HG03354 (cell line): ENCODE measurements at regions not wholly inside any gene's neighbourhood (a gene's known extent, or its start where the extent isn't known, plus 50 kb on each side); places are given as distances from the start of the nearest gene placed in this dataset.
"Not testable (repeated sequence)": the region's sequence is repeated elsewhere in the genome, so short reads cannot be mapped to it uniquely, and the experiment has no call there.

Experiments
- ATAC-seq: cut with Tn5 transposase; IDR thresholded peaks from one replicate; pipeline ENCODE4 v1.9.1; 2021; ENCODE audit warnings: mild to moderate bottlenecking; ENCODE audit not compliant: unreplicated experiment, poor library complexity, severe bottlenecking

GRCh38 chr7:145183069-145183468 lies 347.2 kb upstream of the TPK1 start:
- no peak for ATAC-seq

DNA sequence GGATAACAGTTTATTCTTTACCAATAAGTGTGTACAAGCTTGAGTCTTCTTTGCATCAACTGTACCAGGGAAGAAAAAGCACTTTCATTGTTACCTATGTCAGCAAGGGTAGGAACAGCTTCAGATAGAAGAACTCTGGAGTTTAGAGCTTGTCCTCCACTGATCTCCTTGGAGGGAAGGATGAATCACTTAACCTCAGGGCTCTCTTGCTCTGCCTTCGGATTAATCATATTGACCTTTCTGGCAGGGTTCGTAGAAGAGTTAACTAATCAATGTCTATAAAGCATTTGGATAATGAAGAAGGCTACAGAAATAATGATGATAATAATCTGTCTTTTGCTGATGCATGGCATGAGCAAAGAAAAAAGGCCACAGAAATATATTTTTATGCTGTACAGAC lies 339.5 kb upstream of the TPK1 start:
- no peak for ATAC-seq

DNA sequence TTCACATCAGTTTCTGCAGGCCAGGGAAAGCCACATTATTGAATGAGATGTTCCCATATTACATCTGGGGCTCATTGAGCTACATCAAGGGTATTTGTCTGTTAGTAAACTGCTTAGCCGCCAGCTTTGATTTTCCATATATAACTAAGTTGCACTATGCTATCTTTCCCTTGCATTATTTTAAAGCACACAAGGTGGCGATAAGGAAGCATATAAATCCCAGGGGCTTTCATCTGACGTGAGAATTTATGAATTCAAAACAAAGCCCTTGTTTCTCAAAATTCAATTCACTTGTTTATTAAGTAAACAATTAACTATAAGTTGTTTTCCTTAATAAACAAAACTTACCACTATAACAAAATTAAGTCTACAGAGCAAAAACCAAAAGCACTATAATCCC lies 334.1 kb upstream of the TPK1 start:
- ATAC-seq = no peak

DNA sequence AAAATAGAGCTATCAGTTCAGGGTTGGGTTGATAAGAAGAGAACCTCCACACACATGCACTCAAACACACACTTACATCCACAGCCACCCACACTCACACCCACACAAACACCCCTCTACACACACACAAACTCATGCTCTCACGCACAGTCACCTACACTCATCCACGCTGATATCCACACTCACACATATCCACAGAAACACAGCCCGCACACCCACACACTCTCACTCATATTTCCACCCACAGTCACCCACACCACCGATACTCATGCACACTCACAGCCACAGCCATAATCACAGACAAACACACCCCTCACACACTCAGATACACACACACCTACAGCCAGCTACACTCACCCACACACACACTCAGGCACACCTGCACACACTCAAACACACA lies 333.0 kb upstream of the TPK1 start:
- ATAC-seq = no peak

DNA sequence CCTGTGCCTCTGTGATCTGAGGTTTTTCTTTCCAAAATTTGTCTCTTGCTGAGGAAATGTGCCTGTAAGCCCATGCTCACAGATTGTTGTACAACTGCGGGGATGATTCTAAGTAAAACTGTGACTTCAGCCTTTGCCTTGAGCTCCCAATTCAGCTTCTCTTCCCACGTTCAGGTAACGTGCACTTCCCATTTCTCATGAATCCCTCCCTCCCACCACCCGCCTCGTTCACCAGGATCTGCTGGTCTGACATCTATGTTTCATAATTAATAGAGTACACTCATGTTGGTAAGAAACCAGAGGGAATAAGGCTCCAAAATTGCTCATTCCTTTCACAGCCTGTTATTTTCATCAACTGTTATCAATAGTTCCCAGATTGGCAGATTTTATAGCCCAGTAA lies 332.6 kb upstream of the TPK1 start:
- no peak for ATAC-seq

- ATAC-seq = no peak
These were observed 321.0 kb upstream of the TPK1 start for GRCh38 chr7:145156834-145157233.

- ATAC-seq = no peak
These were observed 316.7 kb upstream of the TPK1 start for GRCh38 chr7:145152589-145152988.

- no peak for ATAC-seq
These were observed 315.8 kb upstream of the TPK1 start for GRCh38 chr7:145151676-145152075.

DNA sequence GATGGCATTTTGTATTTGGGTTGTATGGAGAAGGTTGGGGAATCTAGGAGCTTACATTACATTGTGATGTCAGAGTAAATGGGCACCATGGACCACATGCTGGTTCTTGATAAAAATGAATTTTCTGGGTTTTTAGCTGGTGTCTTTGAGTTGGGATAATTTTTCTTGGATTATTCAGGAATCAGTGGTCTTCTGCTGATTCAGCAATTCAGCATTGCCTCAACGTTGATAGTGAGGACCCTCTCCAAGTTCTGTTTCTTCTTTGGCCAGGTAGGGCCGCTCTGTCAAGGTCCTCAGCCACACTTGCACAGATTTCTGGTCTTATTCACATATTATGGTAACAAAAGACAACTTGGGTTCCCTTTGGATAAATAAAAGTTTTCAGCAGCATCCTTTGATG lies 312.0 kb upstream of the TPK1 start:
- no peak for ATAC-seq

DNA sequence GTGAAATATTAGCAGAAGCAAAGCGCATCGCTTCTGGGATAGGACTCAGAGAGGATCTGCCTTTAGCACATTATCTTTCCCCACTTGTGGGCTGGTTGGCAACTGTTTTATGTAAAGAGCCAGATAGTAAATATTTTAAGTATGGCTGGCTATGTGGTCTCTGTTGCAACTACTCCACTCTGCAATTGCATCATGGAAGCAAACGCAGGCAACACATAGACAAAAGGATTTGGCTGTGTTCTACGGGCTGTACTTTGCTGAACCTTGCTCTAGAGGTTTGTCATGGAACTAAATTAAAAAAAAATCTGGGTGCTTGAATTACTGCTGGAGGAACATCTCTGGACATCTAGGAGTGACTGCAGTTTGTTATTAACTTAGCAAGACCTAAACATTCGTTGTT lies 307.8 kb upstream of the TPK1 start:
- no peak for ATAC-seq

DNA sequence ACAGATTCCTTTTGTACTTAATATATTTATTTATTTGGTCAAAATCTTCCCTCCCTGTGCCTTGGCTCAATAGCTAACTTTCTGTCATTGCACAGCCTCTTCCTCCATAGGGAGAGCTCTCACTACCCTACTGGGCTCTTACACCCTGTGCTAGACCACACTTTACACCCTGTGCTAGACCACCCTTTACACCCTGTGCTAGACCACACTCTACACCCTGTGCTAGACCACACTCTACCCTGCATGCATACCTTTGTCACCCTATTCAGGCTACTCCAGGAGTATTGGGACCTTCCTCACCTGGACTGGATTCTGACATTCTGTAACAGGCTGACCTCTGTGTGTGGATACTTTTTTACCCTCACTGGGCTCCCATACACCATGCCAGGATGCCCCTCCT lies 298.5 kb upstream of the TPK1 start:
- no peak for ATAC-seq

DNA sequence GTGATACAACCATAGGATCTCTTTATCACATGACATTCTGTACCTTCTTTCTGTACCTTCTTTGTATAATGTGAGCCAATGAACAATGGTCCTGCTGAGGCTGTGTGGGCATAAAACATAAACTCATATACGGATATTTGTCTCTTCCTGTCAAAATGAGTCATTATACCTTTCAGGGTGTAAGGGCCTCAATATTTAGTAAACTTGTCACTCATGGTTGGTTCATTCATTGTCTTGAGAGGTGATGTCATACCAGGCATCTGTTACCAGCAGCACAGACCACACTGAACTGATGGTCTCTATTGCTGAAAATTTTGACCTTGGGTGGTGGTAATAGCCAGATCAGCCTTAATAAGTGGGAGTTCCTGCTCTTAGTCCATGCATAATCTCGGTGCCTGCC lies 287.6 kb upstream of the TPK1 start:
- no peak for ATAC-seq

GRCh38 chr7:145106001-145106400 lies 270.1 kb upstream of the TPK1 start:
- no peak for ATAC-seq

DNA sequence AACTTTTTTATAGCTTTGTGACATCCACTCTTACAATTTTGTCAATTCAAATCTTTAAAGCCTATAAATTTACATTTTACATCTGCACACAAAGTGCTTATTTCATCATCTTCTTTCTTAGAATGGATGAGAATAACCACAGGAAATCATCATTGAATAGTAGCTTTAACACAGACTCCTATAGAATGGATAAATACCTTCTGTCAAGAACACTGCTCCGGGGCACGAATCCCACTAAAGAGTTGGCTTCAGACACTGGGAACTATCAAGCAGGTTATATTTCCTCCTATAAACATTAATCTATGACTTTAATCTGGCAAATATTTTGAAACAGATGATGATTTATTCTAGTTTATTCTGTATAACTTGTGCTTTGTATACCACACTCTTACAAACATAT lies 269.7 kb upstream of the TPK1 start:
- ATAC-seq = no peak

GRCh38 chr7:145104400-145104799 lies 268.5 kb upstream of the TPK1 start:
- no peak for ATAC-seq

DNA sequence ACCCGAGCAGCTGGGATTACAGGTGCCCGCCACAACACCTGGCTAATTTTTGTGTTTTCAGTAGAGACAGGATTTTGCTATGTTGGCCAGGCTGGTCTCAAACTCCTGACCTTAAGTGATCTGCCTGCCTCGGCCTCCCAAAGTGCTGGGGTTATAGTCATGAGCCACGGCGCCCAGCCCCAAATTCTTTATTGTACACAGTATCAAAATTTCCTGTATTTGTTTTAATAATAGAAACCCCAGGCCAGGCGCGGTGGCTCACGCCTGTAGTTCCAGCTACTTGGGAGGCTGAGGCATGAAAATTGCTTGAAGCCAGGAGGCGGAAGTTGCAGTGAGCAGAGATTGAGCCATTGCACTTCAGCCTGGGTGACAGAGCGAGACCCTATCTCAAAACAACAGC lies 266.3 kb upstream of the TPK1 start:
- not testable (repeated sequence) for ATAC-seq

- ATAC-seq = no peak
These were observed 256.9 kb upstream of the TPK1 start for GRCh38 chr7:145092766-145093165.

DNA sequence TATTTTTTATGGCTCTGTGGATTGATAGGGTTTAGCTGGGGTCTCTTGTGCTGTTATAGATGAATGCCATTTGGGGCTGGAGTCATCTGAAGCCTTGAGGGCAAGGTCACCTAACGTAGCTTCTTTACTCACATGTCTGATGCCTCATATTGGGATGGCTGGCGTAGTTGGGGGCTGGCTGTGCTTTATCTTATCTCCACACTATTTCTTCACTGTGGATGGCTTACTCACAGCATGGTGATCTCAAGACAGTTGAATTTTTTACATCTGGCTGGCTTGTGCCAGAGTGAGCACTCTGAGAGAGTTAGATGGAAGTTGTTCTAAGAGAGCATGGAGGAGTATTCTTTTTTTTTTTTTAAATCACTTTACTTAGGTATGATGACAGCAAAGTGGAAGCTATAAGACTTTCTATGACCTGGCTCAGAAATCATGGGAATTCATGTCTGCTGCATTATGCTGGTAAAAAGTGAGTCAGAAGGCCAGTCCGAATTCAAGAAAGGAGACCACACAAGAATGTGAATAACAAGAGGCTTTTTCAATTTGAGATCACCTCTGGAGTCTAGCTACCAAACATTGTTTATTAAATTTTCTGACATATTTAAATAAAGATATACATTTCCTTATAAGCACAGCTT lies 252.4 kb upstream of the TPK1 start:
- ATAC-seq = no peak

GRCh38 chr7:145082366-145083161 lies 246.7 kb upstream of the TPK1 start:
- ATAC-seq = no peak

DNA sequence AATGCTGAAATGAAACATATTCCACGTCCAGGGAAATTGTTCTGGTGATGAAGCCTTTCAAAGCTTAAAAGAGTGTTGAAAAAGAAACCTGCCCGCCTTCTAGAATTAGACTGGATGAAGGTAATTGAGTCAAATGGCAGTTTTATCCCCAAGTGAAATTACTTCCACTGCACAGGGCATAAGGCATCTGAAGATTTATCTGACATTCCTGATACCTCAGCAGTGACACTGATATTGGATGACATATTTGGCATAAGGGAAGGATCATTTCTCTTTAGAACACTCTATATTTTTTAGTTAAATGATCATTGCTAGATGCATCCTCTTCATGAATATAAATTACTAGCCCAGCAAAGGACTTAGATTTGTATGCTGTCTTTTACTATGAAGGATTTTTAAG lies 229.6 kb upstream of the TPK1 start:
- ATAC-seq = no peak

DNA sequence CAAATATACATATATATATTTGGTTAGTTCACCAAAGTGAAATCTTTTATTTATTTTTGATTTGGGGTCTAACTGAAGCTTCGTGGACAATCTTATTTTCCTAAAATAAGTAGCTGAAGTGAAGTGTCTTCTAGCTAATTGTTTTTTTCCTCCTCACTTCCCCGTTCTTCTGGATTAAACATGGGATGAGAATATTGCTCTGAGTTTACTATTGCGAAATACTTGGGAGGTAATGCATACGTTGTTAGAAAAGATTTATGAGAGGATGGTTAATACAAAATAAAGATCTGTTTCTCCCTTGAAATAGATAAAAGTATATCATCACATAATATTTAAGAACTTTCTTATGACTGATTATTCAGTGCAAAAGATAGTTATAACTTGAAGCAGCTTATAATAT lies 228.3 kb upstream of the TPK1 start:
- no peak for ATAC-seq

DNA sequence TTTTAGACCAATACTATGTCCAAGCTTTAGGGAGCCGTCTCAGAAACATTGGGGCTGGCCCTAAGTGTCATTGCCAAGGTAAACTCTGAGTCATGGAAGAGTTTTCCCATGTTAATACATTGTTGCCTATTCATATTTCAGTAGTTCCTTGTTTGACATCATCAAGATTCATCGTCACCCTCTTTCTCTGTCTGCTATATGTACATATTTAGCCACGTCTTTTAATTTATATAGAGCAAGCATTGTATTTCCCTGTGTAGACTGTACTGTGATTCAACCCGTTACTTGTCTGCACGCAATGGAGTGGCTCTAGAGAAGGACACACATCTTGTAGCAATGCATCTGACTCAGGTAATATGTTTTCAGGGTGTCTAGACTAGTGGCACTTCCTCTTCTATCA lies 217.9 kb upstream of the TPK1 start:
- no peak for ATAC-seq
